K562 (cell line): ENCODE measurements at regions not wholly inside any gene's neighbourhood (a gene's known extent, or its start where the extent isn't known, plus 50 kb on each side); places are given as distances from the start of the nearest gene placed in this dataset.

Source experiments
- ATAC-seq: fragments of 200-7000 bp; cut with Tn5 transposase; 3 replicates; pipeline ENCODE4 v1.9.1; 2020; ENCODE audit warnings: moderate library complexity
- BruUV-seq: library from RNA; stranded (reverse); fragments of 400-500 nt; replicated peaks from 2 replicates; lab custom pipeline; 2021; lab: Mats Ljungman, UMichigan
- CTCF ChIA-PET: fragments of 300-600 bp; formaldehyde crosslinking; extraction: SDS; loops from one replicate; lab custom pipeline; 2021; ENCODE audit warnings: low intra/inter-chr PET ratio; lab: Yijun Ruan, JAX
- POLR2A ChIA-PET: fragments of 300-600, 350-650 bp; sonication (Branson Sonifier 250); formaldehyde crosslinking; extraction: SDS; loops from one replicate; lab custom pipeline; 2021; ENCODE audit warnings: antibody characterized with exemption, inconsistent platforms; lab: Yijun Ruan, JAX
- DNase-seq, 4 experiments: peaks; one replicate each; pipeline versions ENCODE4 v3.0.0 to v3.0.0-alpha.2; 2011 to 2018; ENCODE audit warnings: low spot score in 3 of 4, mixed read lengths in 3 of 4; ENCODE audit errors: extremely low read depth in 1 of 4
- FAIRE-seq: peaks from 2 replicates; lab custom pipeline; 2011; peaks lifted over from hg19 to GRCh38; lab: Jason Lieb, UNC
- H2AFZ ChIP-seq: 2 replicates; pipeline ENCODE4 v1.6.0; 2011; ENCODE audit warnings: low read depth, low read length, control low read depth, inconsistent platforms
- H3K27ac ChIP-seq: fragments of 200-600 bp; 3 replicates; pipeline ENCODE4 v1.8.0; 2011; ENCODE audit warnings: low read depth, mild to moderate bottlenecking, control low read depth, inconsistent platforms, low read length, moderate library complexity, mixed read lengths; ENCODE audit errors: extremely low read depth
- H3K27me3 ChIP-seq, 2 experiments: fragments of 300-600 bp in 1 of 2; 2 replicates in 1 of 2; 3 replicates in 1 of 2; pipeline versions ENCODE4 v1.6.0 to v1.8.0; 2011; ENCODE audit warnings: inconsistent platforms in 2 of 2, low read length in 2 of 2, mild to moderate bottlenecking in 1 of 2, mixed read lengths in 1 of 2, moderate library complexity in 1 of 2; ENCODE audit not compliant: control insufficient read depth in 2 of 2, insufficient read depth in 2 of 2
- H3K36me3 ChIP-seq: fragments of 300-600 bp; 3 replicates; pipeline ENCODE4 v1.8.0; 2011; ENCODE audit warnings: mild to moderate bottlenecking, low read length, inconsistent platforms; ENCODE audit not compliant: control insufficient read depth, insufficient read depth
- H3K4me1 ChIP-seq, 2 experiments: fragments of 200-600 bp in 1 of 2; replicated peaks in 1 of 2; 2 replicates in 1 of 2; 3 replicates in 1 of 2; pipeline versions ENCODE4 v1.5.1 to v1.8.0; 2011; ENCODE audit warnings: inconsistent platforms in 2 of 2, low read length in 2 of 2, mild to moderate bottlenecking in 1 of 2, mixed read lengths in 1 of 2, moderate library complexity in 1 of 2; ENCODE audit not compliant: control insufficient read depth in 2 of 2, insufficient read depth in 2 of 2
- H3K4me2 ChIP-seq: 2 replicates; pipeline ENCODE4 v1.6.1; 2011; ENCODE audit warnings: low read length, control low read depth, inconsistent platforms, mixed read lengths; ENCODE audit not compliant: insufficient read depth
- H3K4me3 ChIP-seq: fragments of 200-600 bp; sonication (generic), shearing (Covaris generic); 2 replicates; pipeline ENCODE4 v1.5.1; 2016; ENCODE audit warnings: control low read depth, inconsistent platforms
- H3K79me2 ChIP-seq: fragments of 200-600 bp; 3 replicates; pipeline ENCODE4 v1.8.0; 2011; ENCODE audit warnings: low read length, inconsistent platforms; ENCODE audit not compliant: control insufficient read depth, insufficient read depth
- H3K9ac ChIP-seq, 2 experiments: 2 replicates each; pipeline versions ENCODE4 v1.6.0 to v1.6.1; 2011; ENCODE audit warnings: low read depth in 2 of 2, low read length in 2 of 2, control low read depth in 1 of 2, inconsistent platforms in 1 of 2, mild to moderate bottlenecking in 1 of 2, mixed read lengths in 1 of 2; ENCODE audit not compliant: insufficient read depth in 1 of 2
- H3K9me1 ChIP-seq: one replicate; pipeline ENCODE4 v1.6.0; 2011; ENCODE audit warnings: inconsistent platforms, mild to moderate bottlenecking, low read length, moderate library complexity; ENCODE audit not compliant: control insufficient read depth, insufficient read depth
- H3K9me3 ChIP-seq: replicated peaks from 2 replicates; pipeline ENCODE4 v1.5.1; 2011; ENCODE audit warnings: low read depth, low read length, inconsistent platforms; ENCODE audit not compliant: control insufficient read depth, insufficient read depth
- H4K20me1 ChIP-seq: replicated peaks from 2 replicates; pipeline ENCODE4 v1.6.1; 2011; ENCODE audit warnings: low read length, inconsistent platforms, mixed read lengths; ENCODE audit not compliant: control insufficient read depth, insufficient read depth
- BRF2 ChIP-seq: IDR thresholded peaks from 3 replicates; pipeline ENCODE4 v1.6.1; 2011; ENCODE audit warnings: borderline replicate concordance, mild to moderate bottlenecking; ENCODE audit not compliant: insufficient read length, insufficient read depth
- IFI16 ChIP-seq: fragments of 250-450 bp; sonication (Bioruptor Pico); IDR thresholded peaks from 2 replicates; pipeline ENCODE4 v2.1.2; 2022; ENCODE audit warnings: mild to moderate bottlenecking, inconsistent platforms
- MBD1 ChIP-seq: fragments of 250-450 bp; sonication (Bioruptor Pico); IDR thresholded peaks from 2 replicates; pipeline ENCODE4 v1.8.0; 2022; ENCODE audit warnings: inconsistent platforms
- PTRF ChIP-seq: fragments of 450-650 bp; IDR thresholded peaks from 2 replicates; pipeline ENCODE4 v1.6.1; 2016; ENCODE audit warnings: mild to moderate bottlenecking, missing genetic modification characterization, missing compliant biosample characterization
- RBM17 ChIP-seq: fragments of 200-400 bp; formaldehyde crosslinking; IDR thresholded peaks from 2 replicates; pipeline ENCODE4 v1.6.1; 2017; ENCODE audit warnings: low read depth, mild to moderate bottlenecking, low read length, borderline replicate concordance
- THAP7 ChIP-seq: fragments of 250-450 bp; sonication (Bioruptor Pico); IDR thresholded peaks from 2 replicates; pipeline ENCODE4 v1.5.0; 2021
- ZFP91 ChIP-seq: sonication (generic); formaldehyde crosslinking; IDR thresholded peaks from 2 replicates; pipeline ENCODE4 v1.8.0; 2022; ENCODE audit warnings: mild to moderate bottlenecking, missing genetic modification reagents
- ZNF696 ChIP-seq: fragments of 250-450 bp; sonication (Bioruptor Pico); conservative IDR thresholded peaks from 2 replicates; pipeline ENCODE4 v1.4.0; 2020; ENCODE audit warnings: mild to moderate bottlenecking, moderate library complexity
- WGBS: fragments of 100-300 bp; shearing (Covaris generic); methylation state at CpG from one replicate; pipeline ENCODE4 v1.1.6; 2016; ENCODE audit warnings: low coverage, mixed read lengths; ENCODE audit not compliant: insufficient coverage; ENCODE audit errors: missing lambda C conversion rate; 5-methylcytosine and 5-hydroxymethylcytosine counted together
- in situ Hi-C: fragments of 300-500 bp; cut with MboI; formaldehyde crosslinking; loops from 4 replicates; pipeline ENCODE4 v1.15.0; 2018; ENCODE audit warnings: inconsistent platforms, mixed read lengths
- intact Hi-C: fragments of 100-400 bp; cut with micrococcal nuclease; formaldehyde crosslinking; loops from 2 replicates; pipeline ENCODE4 v1.14.2; 2022

- no peak for TF ChIP-seq THAP7 (CRISPR knock-in tag)
- 0% methylated on average over 1 of the region's 2 CpGs for WGBS
- Histone ChIP-seq H3K36me3 (no peaks in the 10 kb centered on the region), H3K27me3 (no peaks in the 10 kb centered on the region), H2AFZ (no peak overlapping the region), H3K4me1 (no peaks in the 10 kb centered on the region), H3K4me3 (no peak overlapping the region), H3K9me1 (no peaks in the 10 kb centered on the region), H3K79me2 (no peaks in the 10 kb centered on the region), H3K9me3 (no peaks in the 10 kb centered on the region), H4K20me1 (no peaks in the 10 kb centered on the region), H3K4me2 (no peak overlapping the region), H3K9ac (no peak overlapping the region), H3K27ac (no peak overlapping the region)
- ChIA-PET CTCF (no interaction called here), POLR2A (no interaction called here)
- in situ Hi-C loops (no loop called here), intact Hi-C loops (no loop called here)
- BruUV-seq = no TSS peak
- DNase-seq (no peak), FAIRE-seq (no peak), ATAC-seq (no peak)
Observed at GRCh38 chr3:191020730-191021396, 158.4 kb upstream of the GMNC start.

- Histone ChIP-seq H3K27ac (no peak overlapping the region), H2AFZ (no peak overlapping the region), H3K36me3 (no peaks in the 10 kb centered on the region), H3K9me3 (no peaks in the 10 kb centered on the region), H4K20me1 (no peaks in the 10 kb centered on the region), H3K27me3 (no peaks in the 10 kb centered on the region), H3K4me1 (no peaks in the 10 kb centered on the region), H3K4me3 (no peak overlapping the region), H3K4me2 (no peak overlapping the region), H3K9me1 (no peaks in the 10 kb centered on the region), H3K9ac (no peak overlapping the region), H3K79me2 (no peaks in the 10 kb centered on the region)
- in situ Hi-C loops (no loop called here), intact Hi-C loops (no loop called here)
- WGBS = 0% methylated on average over 5 of the region's 6 CpGs
- no peak for FAIRE-seq
- ChIA-PET CTCF (no interaction called here), POLR2A (no interaction called here)
- no peak for ATAC-seq
- BruUV-seq = no TSS peak
- no peak for DNase-seq
- no peak for TF ChIP-seq MBD1
- no peak for TF ChIP-seq BRF2
- no peak for TF ChIP-seq PTRF
- no peak for TF ChIP-seq ZNF696 (CRISPR knock-in tag)
- no peak for TF ChIP-seq RBM17
- TF ChIP-seq ZFP91 = no peak
- no peak for TF ChIP-seq IFI16
Observed at GRCh38 chr3:191019855-191020254, 157.4 kb upstream of the GMNC start.
